ENCODE measurements at regions not wholly inside any gene's neighbourhood (a gene's known extent, or its start where the extent isn't known, plus 50 kb on each side); places are given as distances from the start of the nearest gene placed in this dataset.
A peak's percentile ranks its signal among the peaks of the same experiment; 100 is the strongest.

DNA sequence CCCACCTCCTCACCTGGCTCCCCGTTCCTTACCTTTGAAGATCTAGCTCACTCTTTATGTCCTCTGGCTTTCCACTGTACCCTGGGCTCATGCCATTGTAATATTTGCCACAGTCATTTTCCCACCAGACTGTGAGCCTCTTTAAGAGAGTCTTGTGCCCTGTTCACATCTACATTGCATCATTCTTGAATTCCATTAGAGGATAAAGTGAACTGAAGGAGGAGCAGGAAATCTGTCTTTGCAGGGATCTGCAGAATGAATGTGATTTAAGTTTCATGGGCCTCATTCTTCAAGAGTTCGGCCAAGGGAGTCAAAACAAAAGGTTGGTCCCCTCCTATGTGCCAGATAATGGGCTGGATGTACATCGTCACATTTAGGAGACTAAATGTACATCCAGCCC is 272.6 kb upstream of the CITED2 start:
- POLR2A ChIA-PET (ENCODE audit: low non-redundant PET), result no interaction called here
- no TSS peak for BruUV-seq (replicated peaks)
- DNase-seq (ENCODE audit: low spot score), result peak; percentile 19

DNA sequence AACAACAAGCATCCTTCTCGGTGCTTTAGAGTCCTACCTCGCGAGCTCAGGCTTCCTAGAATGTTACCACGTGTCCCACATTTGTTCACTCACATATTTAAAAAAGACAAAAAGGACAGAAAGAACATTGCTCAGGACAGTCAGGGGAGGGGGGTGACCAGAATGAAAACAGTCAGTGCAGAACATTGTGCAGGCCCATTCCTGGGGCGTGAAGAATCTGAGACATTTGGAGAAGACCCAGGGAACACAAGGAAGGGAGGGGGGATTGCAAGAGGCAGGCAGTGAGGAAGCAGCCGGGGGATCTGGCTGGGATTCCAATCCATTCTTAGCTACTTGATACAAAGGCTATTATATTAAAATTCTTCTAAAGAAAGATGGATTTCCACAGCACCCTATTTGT is 270.4 kb upstream of the CITED2 start:
- DNase-seq (ENCODE audit: low spot score), result no peak
- no peak overlapping the region for H3K27ac ChIP-seq (ENCODE audit: low read depth, low read length, poor library complexity, severe bottlenecking)

More for the DNA sequence above, 272.6 kb upstream of the CITED2 start:
- no peaks in the 10 kb centered on the region for H3K36me3 ChIP-seq (ENCODE audit: insufficient read depth, low read length, poor library complexity, severe bottlenecking)
- no peaks in the 10 kb centered on the region for H3K9me3 ChIP-seq (ENCODE audit: low read depth, low read length, poor library complexity, severe bottlenecking)
- intact Hi-C loops (cut with micrococcal nuclease; ENCODE audit: unreplicated experiment), result no loop called here
- TF ChIP-seq, protein P1, sequence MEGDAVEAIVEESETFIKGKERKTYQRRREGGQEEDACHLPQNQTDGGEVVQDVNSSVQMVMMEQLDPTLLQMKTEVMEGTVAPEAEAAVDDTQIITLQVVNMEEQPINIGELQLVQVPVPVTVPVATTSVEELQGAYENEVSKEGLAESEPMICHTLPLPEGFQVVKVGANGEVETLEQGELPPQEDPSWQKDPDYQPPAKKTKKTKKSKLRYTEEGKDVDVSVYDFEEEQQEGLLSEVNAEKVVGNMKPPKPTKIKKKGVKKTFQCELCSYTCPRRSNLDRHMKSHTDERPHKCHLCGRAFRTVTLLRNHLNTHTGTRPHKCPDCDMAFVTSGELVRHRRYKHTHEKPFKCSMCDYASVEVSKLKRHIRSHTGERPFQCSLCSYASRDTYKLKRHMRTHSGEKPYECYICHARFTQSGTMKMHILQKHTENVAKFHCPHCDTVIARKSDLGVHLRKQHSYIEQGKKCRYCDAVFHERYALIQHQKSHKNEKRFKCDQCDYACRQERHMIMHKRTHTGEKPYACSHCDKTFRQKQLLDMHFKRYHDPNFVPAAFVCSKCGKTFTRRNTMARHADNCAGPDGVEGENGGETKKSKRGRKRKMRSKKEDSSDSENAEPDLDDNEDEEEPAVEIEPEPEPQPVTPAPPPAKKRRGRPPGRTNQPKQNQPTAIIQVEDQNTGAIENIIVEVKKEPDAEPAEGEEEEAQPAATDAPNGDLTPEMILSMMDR (conservative IDR thresholded peaks at IDR 0.05; ENCODE audit: low read depth, low read length), result no peak
- TF ChIP-seq EZH2 (IDR thresholded peaks at IDR 0.05; ENCODE audit: borderline replicate concordance, low read depth, low read length, poor library complexity, severe bottlenecking), result no peak
- H3K27ac ChIP-seq (ENCODE audit: low read depth, low read length, poor library complexity, severe bottlenecking), result no peak overlapping the region
- CTCF ChIA-PET, result no interaction called here
- H3K4me1 ChIP-seq (ENCODE audit: insufficient read depth, low read length, poor library complexity, severe bottlenecking), result no peaks in the 10 kb centered on the region
- H3K27me3 ChIP-seq (replicated peaks; ENCODE audit: insufficient read depth, low read depth, low read length, poor library complexity), result no peaks in the 10 kb centered on the region
- H3K4me3 ChIP-seq (ENCODE audit: low read depth, low read length, poor library complexity, severe bottlenecking), result no peak overlapping the region

DNA sequence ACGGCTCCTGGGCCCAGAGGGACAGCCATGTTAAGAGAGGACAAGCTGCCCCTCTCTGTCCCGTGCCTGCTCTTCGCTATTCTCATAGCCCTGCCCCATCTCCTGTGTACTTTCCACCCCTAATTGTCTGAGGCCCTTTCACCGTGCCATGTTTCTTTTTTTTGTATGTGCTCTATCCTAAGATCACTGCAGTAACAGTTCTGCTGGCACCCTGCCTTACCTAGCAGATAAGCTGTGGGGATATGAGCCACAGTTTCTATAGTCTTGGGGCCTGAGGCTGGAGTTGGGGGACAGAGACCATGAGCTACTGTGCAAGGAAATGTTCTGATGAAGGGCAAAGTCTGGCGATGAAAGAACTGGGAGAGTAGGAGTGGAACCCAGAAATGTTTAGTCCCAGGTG is 269.5 kb upstream of the CITED2 start:
- Histone ChIP-seq H3K27ac (ENCODE audit: low read depth, low read length, poor library complexity, severe bottlenecking) (no peak overlapping the region), H3K36me3 (ENCODE audit: insufficient read depth, low read length, poor library complexity, severe bottlenecking) (no peaks in the 10 kb centered on the region), H3K4me1 (ENCODE audit: insufficient read depth, low read length, poor library complexity, severe bottlenecking) (no peaks in the 10 kb centered on the region), H3K9me3 (ENCODE audit: low read depth, low read length, poor library complexity, severe bottlenecking) (no peaks in the 10 kb centered on the region), H3K27me3 (replicated peaks; ENCODE audit: insufficient read depth, low read depth, low read length, poor library complexity) (no peaks in the 10 kb centered on the region), H3K4me3 (ENCODE audit: low read depth, low read length, poor library complexity, severe bottlenecking) (no peak overlapping the region)
- intact Hi-C loops (cut with micrococcal nuclease; ENCODE audit: unreplicated experiment), result no loop called here
- no peak for TF ChIP-seq EZH2 (IDR thresholded peaks at IDR 0.05; ENCODE audit: borderline replicate concordance, low read depth, low read length, poor library complexity, severe bottlenecking)
- TF ChIP-seq, protein P1 (conservative IDR thresholded peaks at IDR 0.05; ENCODE audit: low read depth, low read length), result no peak
- CTCF ChIA-PET, result no interaction called here
- POLR2A ChIA-PET (ENCODE audit: low non-redundant PET), result no interaction called here
- no peak for DNase-seq (ENCODE audit: low spot score)
- no TSS peak for BruUV-seq (replicated peaks)

More for the DNA sequence above, 270.4 kb upstream of the CITED2 start:
- intact Hi-C loops (cut with micrococcal nuclease; ENCODE audit: unreplicated experiment), result no loop called here
- no peaks in the 10 kb centered on the region for H3K9me3 ChIP-seq (ENCODE audit: low read depth, low read length, poor library complexity, severe bottlenecking)
- H3K4me1 ChIP-seq (ENCODE audit: insufficient read depth, low read length, poor library complexity, severe bottlenecking), result no peaks in the 10 kb centered on the region
- no peak for TF ChIP-seq EZH2 (IDR thresholded peaks at IDR 0.05; ENCODE audit: borderline replicate concordance, low read depth, low read length, poor library complexity, severe bottlenecking)
- TF ChIP-seq, protein P1 (conservative IDR thresholded peaks at IDR 0.05; ENCODE audit: low read depth, low read length), result no peak
- no peaks in the 10 kb centered on the region for H3K27me3 ChIP-seq (replicated peaks; ENCODE audit: insufficient read depth, low read depth, low read length, poor library complexity)
- ChIA-PET CTCF (interaction anchor here (0.5 kb wide), 1 partner anchor 721 kb away, joined by 4 read pairs; no protein-coding TSS in a partner anchor), POLR2A (ENCODE audit: low non-redundant PET) (no interaction called here)
- H3K4me3 ChIP-seq (ENCODE audit: low read depth, low read length, poor library complexity, severe bottlenecking), result no peak overlapping the region
- no peaks in the 10 kb centered on the region for H3K36me3 ChIP-seq (ENCODE audit: insufficient read depth, low read length, poor library complexity, severe bottlenecking)
- BruUV-seq (replicated peaks), result no TSS peak

All from A673 (cell line).